GM18873 (cell line): ENCODE measurements at regions not wholly inside any gene's neighbourhood (a gene's known extent, or its start where the extent isn't known, plus 50 kb on each side); places are given as distances from the start of the nearest gene placed in this dataset.
"Not testable (repeated sequence)": the region's sequence is repeated elsewhere in the genome, so short reads cannot be mapped to it uniquely, and the experiment has no call there.

Source experiments
- ATAC-seq: cut with Tn5 transposase; IDR thresholded peaks from one replicate; pipeline ENCODE4 v1.9.1; 2021; ENCODE audit warnings: mild to moderate bottlenecking, moderate library complexity, moderate number of reproducible peaks; ENCODE audit not compliant: unreplicated experiment, low FRiP score

- no peak for ATAC-seq
Observed at GRCh38 chr12:9343731-9344130, 135.5 kb upstream of the PZP start.

DNA sequence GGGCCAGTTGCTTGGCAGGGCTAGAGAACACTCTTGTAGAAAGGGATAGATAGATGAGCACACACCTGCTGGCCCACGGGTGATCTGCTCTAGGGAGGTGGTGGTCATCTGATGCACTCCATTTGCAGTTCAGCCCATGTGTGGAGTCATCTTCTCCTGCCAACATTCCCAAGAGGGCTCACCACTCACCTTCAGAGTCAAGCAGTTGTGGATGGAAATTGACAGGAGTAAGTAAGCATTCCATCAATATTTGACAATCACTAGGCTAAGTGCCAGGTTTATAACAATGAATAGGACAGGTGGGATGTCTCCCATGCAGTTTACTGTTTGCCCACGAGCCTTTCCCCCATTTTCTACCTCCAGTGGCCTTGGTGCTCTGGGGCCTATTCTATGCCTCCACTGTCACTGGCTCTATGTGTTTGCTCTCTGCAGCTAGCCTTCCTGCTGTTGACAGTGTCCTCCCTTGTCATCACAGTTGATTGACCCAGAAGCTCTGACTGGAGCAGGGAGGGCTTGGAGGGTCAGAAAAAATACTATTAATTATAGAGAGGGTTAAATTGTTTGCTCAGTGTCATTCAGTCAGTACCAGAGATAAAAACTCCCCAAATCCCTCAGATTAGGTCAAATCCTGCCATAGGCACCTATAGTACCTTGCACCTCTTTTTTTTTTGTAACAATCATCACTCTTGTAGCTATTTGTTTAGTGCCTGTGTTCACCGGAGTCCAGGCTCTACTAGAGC is 134.6 kb upstream of the PZP start:
- no peak for ATAC-seq

- no peak for ATAC-seq
Observed at GRCh38 chr12:9341260-9341585, 133.0 kb upstream of the PZP start.

DNA sequence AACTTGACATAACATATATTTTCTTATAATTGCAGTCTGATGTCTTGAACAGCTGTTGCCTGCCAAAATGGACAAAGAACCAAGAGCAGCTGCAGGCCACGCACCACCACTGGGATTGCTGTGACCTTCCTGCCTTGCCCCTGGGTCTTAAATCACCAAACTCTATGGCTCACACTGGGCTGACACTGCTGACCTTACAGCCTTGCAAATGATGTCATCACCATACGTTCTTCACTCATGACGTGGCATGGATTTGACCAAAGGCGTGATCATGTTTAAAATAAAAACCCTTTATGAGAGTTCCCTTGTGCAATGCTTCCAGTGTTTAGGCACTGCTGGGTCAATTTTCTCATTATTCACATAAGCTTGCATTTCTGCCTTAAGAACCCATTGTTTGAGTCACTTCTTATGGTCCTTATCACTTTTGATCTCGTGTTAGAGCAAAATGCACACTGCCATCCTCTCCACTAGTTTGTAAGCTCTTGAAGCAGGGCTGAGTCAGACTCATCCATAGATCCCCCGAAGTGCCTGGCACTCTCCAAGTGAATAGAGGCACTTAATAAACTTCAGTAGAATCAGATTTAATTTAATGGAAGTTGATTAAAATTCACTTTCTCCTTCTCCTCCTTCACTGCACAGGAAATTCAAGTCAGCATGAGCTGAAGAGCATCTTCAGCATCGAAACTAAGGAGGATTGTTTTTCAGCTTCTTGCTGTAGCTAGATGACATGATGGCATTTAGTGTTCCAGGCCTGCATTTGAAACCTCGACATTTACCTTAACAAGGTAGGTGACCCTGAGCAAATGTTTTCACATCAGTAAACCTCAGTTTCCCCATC is 132.4 kb upstream of the PZP start:
- no peak for ATAC-seq

DNA sequence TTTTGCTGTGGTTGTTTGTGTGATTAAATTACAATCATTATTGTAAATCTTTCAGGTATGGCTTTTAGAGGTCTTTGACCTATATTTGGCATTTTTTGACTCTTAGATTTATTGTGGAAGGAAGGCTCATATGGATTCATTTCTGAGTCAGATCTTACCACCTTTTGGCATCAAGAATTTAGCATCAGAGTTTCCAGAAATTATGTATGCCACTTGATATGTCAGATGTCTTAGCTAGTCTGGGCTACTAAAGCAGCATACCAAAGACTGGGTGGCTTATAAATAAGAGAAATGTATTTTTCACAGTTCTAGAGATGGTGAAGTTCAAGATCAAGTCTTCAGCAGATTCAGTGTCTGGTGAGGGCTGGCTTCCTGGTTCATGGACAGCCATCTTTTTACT is 129.5 kb upstream of the PZP start:
- no peak for ATAC-seq

- ATAC-seq: not testable (repeated sequence)
Observed at GRCh38 chr12:9336375-9337011, 128.3 kb upstream of the PZP start.

GRCh38 chr12:9335867-9336266 is 127.7 kb upstream of the PZP start:
- no peak for ATAC-seq

GRCh38 chr12:9334964-9335363 is 126.8 kb upstream of the PZP start:
- ATAC-seq: no peak

- ATAC-seq: no peak
Observed at GRCh38 chr12:9334041-9334692, 126.0 kb upstream of the PZP start.

GRCh38 chr12:9333161-9333560 is 125.0 kb upstream of the PZP start:
- no peak for ATAC-seq

GRCh38 chr12:9332564-9332963 is 124.4 kb upstream of the PZP start:
- no peak for ATAC-seq

GRCh38 chr12:9331218-9331626 is 123.0 kb upstream of the PZP start:
- no peak for ATAC-seq

DNA sequence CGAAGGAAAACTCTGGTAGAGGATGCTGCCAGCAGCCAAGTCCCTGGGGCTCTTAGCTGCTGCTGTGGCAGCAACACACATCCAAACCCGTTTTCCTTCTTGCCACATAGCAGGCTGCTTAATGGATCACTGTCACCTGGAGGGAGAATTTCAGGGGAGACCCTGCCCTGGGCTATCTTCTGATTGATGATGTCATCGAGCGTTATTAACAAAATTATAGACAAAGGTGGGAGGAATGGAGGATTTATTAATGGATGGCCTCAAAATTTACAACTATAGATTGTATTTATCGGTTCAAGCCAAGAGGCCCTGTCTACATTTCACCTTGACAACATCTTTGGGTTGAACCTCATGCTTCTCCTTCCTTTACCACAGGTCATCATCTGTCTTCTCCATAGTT is 120.8 kb upstream of the PZP start:
- ATAC-seq: no peak

DNA sequence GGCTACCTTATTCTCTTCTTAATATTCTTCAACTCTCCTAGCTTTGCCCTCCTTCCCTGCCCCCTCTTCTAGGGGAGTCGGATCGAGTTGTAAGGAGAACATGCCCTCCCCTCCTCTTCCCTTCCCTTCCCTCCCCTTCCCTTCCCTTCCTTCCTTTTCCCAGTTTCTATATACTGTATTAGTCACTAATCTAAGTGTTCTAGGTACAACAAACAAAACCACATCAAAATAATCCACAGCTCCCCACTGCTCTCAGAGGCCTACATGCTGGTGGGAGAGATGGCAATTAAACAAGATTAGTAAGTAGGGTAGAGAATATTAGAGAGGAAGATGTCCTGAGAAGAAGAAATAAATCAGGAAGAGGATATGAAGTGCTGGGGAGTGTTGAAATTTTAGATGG is 119.9 kb upstream of the PZP start:
- ATAC-seq: no peak

DNA sequence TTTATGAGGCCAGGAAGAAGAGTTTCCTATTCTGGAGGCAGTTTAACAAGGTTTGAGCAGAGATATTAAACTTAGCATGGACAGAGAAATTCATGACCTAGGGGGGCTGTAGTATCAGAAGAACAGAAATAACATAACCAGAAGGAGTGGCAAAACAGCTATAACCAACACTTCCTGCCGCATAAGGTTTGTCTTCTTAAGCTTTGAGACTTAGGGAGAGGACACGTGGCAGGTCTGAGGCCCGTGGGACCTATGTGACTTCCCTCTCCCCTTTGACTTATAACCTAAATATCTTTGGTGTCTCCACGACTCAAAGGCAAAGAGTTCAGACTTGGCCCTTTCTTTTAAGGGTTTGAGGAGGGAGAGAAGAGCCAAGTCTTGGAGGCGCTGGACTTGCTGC is 119.1 kb upstream of the PZP start:
- ATAC-seq: no peak

DNA sequence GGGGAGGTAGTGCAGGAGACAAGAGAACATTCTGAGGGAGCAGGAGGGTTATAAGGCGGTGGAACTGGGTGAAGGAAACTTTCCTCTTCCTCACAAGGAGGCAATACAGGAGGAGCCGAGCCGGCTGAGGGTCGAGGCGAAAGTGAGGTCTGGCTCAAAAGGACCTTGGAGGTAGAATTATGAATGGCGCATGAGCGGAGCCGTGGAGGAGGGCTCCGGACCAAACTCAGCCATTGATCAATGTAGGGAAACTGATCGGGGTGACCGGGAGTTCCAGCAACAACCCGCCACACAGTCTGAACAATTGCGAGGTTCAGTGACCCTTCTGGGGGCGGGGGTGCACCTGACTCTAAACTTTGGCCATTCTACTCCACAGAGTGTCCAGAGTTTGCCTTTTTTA is 118.7 kb upstream of the PZP start:
- ATAC-seq: not testable (repeated sequence)

GRCh38 chr12:9326085-9326484 is 117.9 kb upstream of the PZP start:
- ATAC-seq: no peak

DNA sequence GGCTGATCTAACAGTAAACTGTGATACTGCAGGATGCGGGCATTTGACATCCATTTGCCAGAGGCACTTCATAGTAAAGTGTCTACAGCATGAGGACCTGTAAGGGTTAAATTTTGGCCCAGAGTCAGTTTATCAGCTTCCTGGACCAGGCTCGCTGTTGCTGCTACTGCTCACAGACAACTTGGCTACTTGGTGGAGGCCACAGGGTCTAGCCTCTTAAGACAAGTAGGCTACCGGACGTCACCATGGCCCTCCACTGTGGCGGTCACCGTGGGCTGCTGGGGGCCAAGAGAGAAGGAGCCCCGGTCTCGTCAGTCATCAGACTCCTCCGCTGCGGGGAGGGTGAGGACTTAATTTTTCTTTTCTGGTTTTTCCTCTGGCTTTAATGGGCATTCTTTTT is 117.3 kb upstream of the PZP start:
- no peak for ATAC-seq

DNA sequence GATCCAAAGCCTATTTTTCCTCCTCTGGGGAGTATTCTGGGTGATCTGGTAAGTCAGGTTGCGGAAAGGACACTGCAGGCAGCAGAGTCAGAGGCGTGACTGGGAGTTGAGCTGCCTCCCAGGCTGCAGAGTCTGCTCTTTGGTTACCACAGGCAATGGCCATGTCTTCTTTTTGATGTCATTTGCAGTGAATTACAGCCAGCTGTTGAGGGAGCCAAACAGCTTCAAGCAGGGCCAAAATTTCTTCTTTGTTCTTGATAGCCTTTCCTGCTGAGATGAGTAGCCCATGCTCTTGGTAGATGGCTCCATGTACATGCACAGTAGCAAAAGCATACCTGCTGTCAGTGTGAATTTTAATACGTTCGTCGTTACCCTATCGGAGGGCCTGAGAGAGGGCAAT is 116.6 kb upstream of the PZP start:
- ATAC-seq: no peak

- no peak for ATAC-seq
Observed at GRCh38 chr12:9323144-9323681, 115.0 kb upstream of the PZP start.

- ATAC-seq: no peak
Observed at GRCh38 chr12:9319842-9320173, 111.6 kb upstream of the PZP start.
